VCaP (cell line): ENCODE measurements at regions not wholly inside any gene's neighbourhood (a gene's known extent, or its start where the extent isn't known, plus 50 kb on each side); places are given as distances from the start of the nearest gene placed in this dataset.
"Not testable (repeated sequence)": the region's sequence is repeated elsewhere in the genome, so short reads cannot be mapped to it uniquely, and the experiment has no call there.

Source experiments
- H3K27ac ChIP-seq: fragments of 450-650 bp; 2 replicates; pipeline ENCODE4 v1.5.1; 2017
- TF ChIP-seq, protein P1 (sequence below): fragments of 450-650 bp; conservative IDR thresholded peaks from 2 replicates; pipeline ENCODE4 v1.5.1; 2017; ENCODE audit warnings: mild to moderate bottlenecking, moderate library complexity

GRCh38 chr15:25171856-25172687, 217.3 kb downstream of the SNRPN start:
- TF ChIP-seq, protein P1, sequence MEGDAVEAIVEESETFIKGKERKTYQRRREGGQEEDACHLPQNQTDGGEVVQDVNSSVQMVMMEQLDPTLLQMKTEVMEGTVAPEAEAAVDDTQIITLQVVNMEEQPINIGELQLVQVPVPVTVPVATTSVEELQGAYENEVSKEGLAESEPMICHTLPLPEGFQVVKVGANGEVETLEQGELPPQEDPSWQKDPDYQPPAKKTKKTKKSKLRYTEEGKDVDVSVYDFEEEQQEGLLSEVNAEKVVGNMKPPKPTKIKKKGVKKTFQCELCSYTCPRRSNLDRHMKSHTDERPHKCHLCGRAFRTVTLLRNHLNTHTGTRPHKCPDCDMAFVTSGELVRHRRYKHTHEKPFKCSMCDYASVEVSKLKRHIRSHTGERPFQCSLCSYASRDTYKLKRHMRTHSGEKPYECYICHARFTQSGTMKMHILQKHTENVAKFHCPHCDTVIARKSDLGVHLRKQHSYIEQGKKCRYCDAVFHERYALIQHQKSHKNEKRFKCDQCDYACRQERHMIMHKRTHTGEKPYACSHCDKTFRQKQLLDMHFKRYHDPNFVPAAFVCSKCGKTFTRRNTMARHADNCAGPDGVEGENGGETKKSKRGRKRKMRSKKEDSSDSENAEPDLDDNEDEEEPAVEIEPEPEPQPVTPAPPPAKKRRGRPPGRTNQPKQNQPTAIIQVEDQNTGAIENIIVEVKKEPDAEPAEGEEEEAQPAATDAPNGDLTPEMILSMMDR, result no peak

GRCh38 chr15:25172691-25173090, 217.9 kb downstream of the SNRPN start:
- TF ChIP-seq, protein P1, result no peak
- no peak overlapping the region for H3K27ac ChIP-seq

More at GRCh38 chr15:25171856-25172687, 217.3 kb downstream of the SNRPN start:
- H3K27ac ChIP-seq, result no peak overlapping the region

- H3K27ac ChIP-seq, result no peak overlapping the region
- TF ChIP-seq, protein P1, result no peak
Observed at GRCh38 chr15:25173241-25174028, 218.6 kb downstream of the SNRPN start.

- H3K27ac ChIP-seq, result not testable (repeated sequence)
Observed at GRCh38 chr15:25174149-25174548, 219.4 kb downstream of the SNRPN start.

DNA sequence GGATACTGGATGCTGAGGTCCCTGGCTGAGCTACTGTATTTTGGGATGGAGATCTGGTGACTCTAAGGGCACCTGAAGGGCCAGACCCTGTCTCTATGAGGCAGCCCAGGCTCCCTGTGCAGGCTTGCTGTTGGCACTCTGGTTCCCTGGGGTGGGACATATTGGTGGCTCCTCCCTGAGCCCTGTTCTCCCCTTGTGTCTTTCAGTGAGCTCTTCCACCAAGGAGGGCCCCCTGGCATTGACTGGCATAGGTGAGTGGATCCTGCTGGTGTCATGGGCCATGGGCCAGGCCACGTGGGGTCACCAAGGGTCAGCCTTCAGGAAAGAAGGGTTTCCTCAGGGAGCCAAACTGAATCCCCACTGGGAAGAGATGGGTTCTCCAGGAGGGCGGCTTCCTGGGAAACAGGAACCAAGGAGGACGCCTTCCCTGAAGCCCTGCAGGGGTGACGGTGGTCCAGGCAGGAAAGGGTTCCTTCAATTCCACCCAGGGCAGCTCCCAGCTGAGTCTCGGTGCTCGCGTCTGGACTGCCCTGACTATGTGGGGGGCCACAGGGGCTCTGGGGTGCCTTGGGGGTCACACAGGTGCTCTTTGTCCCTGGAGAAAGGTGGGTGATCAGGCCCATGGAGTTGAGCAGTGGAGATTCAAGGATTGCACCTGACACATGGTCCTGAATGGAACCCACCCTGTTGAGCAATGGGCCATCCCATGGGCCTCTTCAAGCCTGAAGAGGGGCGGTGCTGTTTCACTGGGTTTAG, 220.4 kb downstream of the SNRPN start:
- TF ChIP-seq, protein P1, result no peak
- H3K27ac ChIP-seq, result no peak overlapping the region

DNA sequence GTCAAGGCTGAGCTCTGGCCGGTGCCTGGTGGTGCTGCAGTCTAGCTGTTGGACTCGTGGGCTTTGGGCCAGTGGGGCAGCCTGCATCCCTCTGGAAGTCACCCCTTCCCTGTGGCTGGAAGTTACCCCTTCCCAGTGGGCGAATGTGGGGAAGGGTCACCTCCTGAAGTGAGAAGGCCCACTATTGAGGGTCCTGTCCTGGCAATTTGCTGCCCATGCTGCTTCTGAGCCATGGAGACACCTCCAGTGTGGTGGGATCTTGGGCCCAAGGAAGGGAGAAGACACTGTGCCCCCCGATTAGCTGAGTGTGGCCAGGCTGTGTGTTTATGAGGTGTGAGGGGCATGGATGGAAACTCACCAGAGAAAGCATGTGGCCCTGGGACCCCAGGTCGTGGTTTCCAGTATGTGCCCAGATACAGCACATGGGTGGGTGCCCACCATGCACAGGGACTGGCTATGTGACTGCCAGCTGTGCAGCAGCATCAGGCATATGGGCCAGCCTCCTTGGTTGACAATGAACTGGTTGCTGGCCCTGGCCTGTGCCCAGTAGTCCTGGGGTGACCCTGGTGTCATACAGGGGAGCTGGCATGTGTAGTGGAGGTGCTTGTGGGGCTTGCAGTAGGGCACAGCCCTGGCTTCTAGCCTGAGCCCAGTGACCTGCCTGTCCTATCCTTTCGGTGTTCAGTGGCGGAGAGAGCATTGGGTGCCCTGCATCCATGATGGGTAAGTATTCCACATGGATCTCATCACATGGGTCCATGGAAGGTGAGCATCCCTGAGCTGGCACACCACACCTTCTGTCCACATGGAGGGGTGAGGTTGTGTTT, 221.2 kb downstream of the SNRPN start:
- TF ChIP-seq, protein P1, result no peak
- no peak overlapping the region for H3K27ac ChIP-seq

DNA sequence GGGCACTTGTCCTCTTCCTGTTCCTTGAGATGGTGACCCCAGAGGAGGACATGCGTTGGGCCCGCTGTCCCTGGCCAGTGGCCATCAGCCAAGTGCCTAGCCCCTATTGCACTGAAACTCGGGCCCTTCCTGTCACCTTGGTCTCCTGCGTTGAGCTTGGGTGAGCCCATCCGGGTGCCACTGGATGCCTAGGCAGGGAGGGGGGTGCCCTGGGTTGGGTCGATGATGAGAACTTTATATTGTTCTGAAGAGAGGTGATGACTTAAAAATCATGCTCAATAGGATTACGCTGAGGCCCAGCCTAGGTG, 221.8 kb downstream of the SNRPN start:
- no peak overlapping the region for H3K27ac ChIP-seq
- TF ChIP-seq, protein P1, result no peak
